ENCODE measurements at regions not wholly inside any gene's neighbourhood (a gene's known extent, or its start where the extent isn't known, plus 50 kb on each side); places are given as distances from the start of the nearest gene placed in this dataset.

- TF ChIP-seq CTCF (IDR thresholded peaks at IDR 0.05 in 8 of 11, conservative IDR thresholded peaks at IDR 0.05 in 3 of 11) (no peak), POLR2A (IDR thresholded peaks at IDR 0.05) (no peak)
These were observed 716.1 kb upstream of the CXADR start for GRCh38 chr21:16796776-16797175.

All from spleen (tissue), 7 donors.